ENCODE measurements at regions not wholly inside any gene's neighbourhood (a gene's known extent, or its start where the extent isn't known, plus 50 kb on each side); places are given as distances from the start of the nearest gene placed in this dataset.

- TF ChIP-seq PPARA (CRISPR knock-in tag; IDR thresholded peaks at IDR 0.05; ENCODE audit: borderline replicate concordance) (no peak), RARB (CRISPR knock-in tag; IDR thresholded peaks at IDR 0.05) (no peak), TCF4 (CRISPR knock-in tag; IDR thresholded peaks at IDR 0.05; ENCODE audit: borderline replicate concordance) (no peak), ZFP30 (CRISPR knock-in tag; IDR thresholded peaks at IDR 0.05) (no peak), ZFP3 (CRISPR knock-in tag; IDR thresholded peaks at IDR 0.05) (no peak), BACH2 (CRISPR knock-in tag; IDR thresholded peaks at IDR 0.05; ENCODE audit: borderline replicate concordance) (no peak), ZC3H10 (CRISPR knock-in tag; IDR thresholded peaks at IDR 0.05) (no peak), TOX (CRISPR knock-in tag; IDR thresholded peaks at IDR 0.05; ENCODE audit: borderline replicate concordance) (no peak), ESRRG (CRISPR knock-in tag; IDR thresholded peaks at IDR 0.05) (no peak), OSR1 (CRISPR knock-in tag; IDR thresholded peaks at IDR 0.05) (no peak), SNAI2 (CRISPR knock-in tag; IDR thresholded peaks at IDR 0.05) (no peak), CREB5 (CRISPR knock-in tag; IDR thresholded peaks at IDR 0.05; ENCODE audit: low read depth) (no peak), ISL1 (CRISPR knock-in tag; IDR thresholded peaks at IDR 0.05) (no peak), ZNF8 (CRISPR knock-in tag; IDR thresholded peaks at IDR 0.05) (no peak), CSRNP3 (CRISPR knock-in tag; IDR thresholded peaks at IDR 0.05) (no peak), CSDC2 (CRISPR knock-in tag; IDR thresholded peaks at IDR 0.05) (no peak)
- TF ChIP-seq, protein P1, sequence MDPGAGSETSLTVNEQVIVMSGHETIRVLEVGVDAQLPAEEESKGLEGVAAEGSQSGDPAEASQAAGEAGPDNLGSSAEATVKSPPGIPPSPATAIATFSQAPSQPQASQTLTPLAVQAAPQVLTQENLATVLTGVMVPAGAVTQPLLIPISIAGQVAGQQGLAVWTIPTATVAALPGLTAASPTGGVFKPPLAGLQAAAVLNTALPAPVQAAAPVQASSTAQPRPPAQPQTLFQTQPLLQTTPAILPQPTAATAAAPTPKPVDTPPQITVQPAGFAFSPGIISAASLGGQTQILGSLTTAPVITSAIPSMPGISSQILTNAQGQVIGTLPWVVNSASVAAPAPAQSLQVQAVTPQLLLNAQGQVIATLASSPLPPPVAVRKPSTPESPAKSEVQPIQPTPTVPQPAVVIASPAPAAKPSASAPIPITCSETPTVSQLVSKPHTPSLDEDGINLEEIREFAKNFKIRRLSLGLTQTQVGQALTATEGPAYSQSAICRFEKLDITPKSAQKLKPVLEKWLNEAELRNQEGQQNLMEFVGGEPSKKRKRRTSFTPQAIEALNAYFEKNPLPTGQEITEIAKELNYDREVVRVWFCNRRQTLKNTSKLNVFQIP (CRISPR knock-in tag; IDR thresholded peaks at IDR 0.05; ENCODE audit: borderline replicate concordance, low read depth), result no peak
- ATAC-seq, result no peak
Measured at GRCh38 chr17:34070712-34071111, 184.4 kb upstream of the CCL2 start.

DNA sequence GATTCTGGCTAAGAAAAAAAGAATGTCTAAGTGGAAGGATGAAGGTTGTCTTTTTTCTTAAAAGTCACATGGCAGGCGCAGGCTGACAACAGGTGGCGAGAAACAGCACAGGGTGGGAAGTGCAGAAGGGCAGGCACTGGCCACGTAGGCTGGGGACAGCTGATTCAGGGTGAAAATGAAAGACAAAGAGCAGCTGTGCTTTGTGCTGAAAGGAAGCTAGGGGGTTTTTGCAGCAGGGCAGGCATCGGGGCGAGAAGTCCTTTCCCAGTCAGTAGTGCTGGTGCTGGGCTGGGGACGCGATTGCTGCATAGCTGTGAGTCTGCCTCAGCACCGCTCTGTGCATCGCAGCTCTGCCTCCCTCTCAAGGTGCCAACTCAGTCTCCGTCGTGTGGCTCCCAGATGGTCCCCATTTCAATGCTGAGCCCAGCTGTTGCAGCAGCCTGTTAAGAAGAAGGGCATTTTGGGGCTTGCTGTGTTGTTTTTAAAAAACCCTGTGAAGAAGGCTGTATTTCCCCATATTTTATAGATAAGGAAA, 183.1 kb upstream of the CCL2 start:
- TF ChIP-seq CSRNP3 (CRISPR knock-in tag; IDR thresholded peaks at IDR 0.05) (no peak), ESRRG (CRISPR knock-in tag; IDR thresholded peaks at IDR 0.05) (no peak), ZNF565 (CRISPR knock-in tag; conservative IDR thresholded peaks at IDR 0.05; ENCODE audit: low read depth) (no peak), RARB (CRISPR knock-in tag; IDR thresholded peaks at IDR 0.05) (no peak), CSDC2 (CRISPR knock-in tag; IDR thresholded peaks at IDR 0.05) (no peak), PPARA (CRISPR knock-in tag; IDR thresholded peaks at IDR 0.05; ENCODE audit: borderline replicate concordance) (no peak), ZFP3 (CRISPR knock-in tag; IDR thresholded peaks at IDR 0.05) (no peak), BACH2 (CRISPR knock-in tag; IDR thresholded peaks at IDR 0.05; ENCODE audit: borderline replicate concordance) (no peak), TSHZ2 (CRISPR knock-in tag; IDR thresholded peaks at IDR 0.05) (no peak), TOX (CRISPR knock-in tag; IDR thresholded peaks at IDR 0.05; ENCODE audit: borderline replicate concordance) (no peak), ZC3H10 (CRISPR knock-in tag; IDR thresholded peaks at IDR 0.05) (no peak), PATZ1 (CRISPR knock-in tag; IDR thresholded peaks at IDR 0.05; ENCODE audit: borderline replicate concordance) (no peak), ZNF8 (CRISPR knock-in tag; IDR thresholded peaks at IDR 0.05) (no peak), TCF4 (CRISPR knock-in tag; IDR thresholded peaks at IDR 0.05; ENCODE audit: borderline replicate concordance) (no peak)
- TF ChIP-seq, protein P1 (CRISPR knock-in tag; IDR thresholded peaks at IDR 0.05; ENCODE audit: borderline replicate concordance, low read depth), result no peak
- ATAC-seq, result no peak
